Fibroblast of mammary gland (primary cell): ENCODE measurements at regions not wholly inside any gene's neighbourhood (a gene's known extent, or its start where the extent isn't known, plus 50 kb on each side); places are given as distances from the start of the nearest gene placed in this dataset.

Experiments
- DNase-seq: peaks from one replicate; pipeline ENCODE4 v3.0.0-alpha.2; 2010; ENCODE audit warnings: low read depth
- H3K4me3 ChIP-seq: 2 replicates; pipeline ENCODE4 v1.5.1; 2011; ENCODE audit warnings: low read depth, mild to moderate bottlenecking, low read length, moderate library complexity; ENCODE audit not compliant: control insufficient read depth
- TF ChIP-seq, protein P1 (sequence below): conservative IDR thresholded peaks from 2 replicates; pipeline ENCODE4 v1.5.1; 2011; ENCODE audit warnings: low read depth, low read length, inconsistent platforms; ENCODE audit not compliant: control insufficient read depth, insufficient read depth

DNA sequence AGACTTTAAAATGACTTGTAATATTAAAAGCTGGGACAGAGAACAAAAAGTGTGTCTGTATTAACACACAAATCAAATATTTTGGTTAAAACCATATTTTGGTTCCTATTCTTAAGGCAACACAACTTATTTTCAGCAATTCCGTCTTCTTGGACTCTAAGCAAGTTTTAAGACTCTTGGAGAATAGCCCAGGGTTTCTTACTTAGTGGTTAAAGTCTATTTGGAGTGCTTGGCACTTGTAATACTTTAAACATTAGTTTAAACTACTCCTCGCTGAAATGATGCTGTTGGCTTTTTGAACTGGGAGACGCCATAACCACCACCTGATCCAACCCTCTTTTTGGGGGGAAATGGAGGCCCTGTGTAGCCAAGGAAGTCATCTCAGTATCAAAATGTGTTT is 109.7 kb upstream of the GMDS start:
- DNase-seq, result no peak
- TF ChIP-seq, protein P1, sequence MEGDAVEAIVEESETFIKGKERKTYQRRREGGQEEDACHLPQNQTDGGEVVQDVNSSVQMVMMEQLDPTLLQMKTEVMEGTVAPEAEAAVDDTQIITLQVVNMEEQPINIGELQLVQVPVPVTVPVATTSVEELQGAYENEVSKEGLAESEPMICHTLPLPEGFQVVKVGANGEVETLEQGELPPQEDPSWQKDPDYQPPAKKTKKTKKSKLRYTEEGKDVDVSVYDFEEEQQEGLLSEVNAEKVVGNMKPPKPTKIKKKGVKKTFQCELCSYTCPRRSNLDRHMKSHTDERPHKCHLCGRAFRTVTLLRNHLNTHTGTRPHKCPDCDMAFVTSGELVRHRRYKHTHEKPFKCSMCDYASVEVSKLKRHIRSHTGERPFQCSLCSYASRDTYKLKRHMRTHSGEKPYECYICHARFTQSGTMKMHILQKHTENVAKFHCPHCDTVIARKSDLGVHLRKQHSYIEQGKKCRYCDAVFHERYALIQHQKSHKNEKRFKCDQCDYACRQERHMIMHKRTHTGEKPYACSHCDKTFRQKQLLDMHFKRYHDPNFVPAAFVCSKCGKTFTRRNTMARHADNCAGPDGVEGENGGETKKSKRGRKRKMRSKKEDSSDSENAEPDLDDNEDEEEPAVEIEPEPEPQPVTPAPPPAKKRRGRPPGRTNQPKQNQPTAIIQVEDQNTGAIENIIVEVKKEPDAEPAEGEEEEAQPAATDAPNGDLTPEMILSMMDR, result no peak
- no peak overlapping the region for H3K4me3 ChIP-seq

DNA sequence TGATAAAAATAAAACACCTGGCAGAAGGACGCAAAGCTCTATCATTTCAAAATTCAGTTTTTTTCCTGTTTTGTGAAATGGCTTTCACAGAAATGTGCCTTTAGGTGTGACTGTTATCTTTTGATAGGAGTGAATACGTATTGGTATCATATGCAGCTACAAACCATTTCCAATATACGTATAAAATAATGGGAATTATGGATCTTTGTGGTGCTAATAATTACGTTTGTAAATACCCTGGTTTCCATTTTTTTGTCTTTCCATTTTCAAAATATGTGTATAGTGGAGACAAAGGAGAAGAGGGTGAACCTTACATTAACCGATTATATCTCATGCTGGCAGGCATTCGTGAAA is 108.7 kb upstream of the GMDS start:
- no peak for DNase-seq
- TF ChIP-seq, protein P1, result no peak
- H3K4me3 ChIP-seq, result no peak overlapping the region

DNA sequence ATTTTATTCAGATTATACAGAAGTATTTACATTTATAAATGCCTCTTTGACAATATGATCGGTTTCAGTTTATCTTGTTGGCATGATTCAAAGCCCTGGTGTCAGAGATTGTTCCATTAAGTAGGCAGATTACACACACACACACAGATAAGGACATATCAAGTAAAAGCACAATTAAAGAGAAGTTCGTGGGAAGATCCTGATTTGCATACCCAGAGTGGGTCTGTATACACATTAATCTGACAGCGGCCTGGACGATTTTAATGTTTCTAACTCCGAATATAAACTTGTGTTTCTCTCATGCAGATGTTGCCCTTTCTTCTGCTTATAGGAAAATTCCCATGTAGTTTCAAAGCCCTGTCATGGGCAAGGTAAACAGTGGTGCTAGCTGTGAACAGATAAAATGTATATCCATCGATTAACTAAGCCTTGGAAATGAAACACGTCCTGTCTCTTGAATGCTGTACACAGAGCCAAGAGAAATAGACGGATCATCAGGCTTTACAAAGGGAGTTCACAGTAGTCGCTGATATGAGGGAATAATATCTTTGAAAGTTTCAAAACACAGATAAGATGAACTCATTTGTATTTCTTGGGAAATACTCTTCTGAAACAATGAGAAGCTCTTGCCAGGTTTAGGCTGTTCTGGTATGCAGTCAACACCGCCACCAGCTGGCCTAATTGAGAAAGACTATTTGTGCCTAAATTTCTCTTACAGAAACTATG is 108.2 kb upstream of the GMDS start:
- peak; percentile 84 for DNase-seq
- no peak overlapping the region for H3K4me3 ChIP-seq
- TF ChIP-seq, protein P1, result peak; percentile 83

DNA sequence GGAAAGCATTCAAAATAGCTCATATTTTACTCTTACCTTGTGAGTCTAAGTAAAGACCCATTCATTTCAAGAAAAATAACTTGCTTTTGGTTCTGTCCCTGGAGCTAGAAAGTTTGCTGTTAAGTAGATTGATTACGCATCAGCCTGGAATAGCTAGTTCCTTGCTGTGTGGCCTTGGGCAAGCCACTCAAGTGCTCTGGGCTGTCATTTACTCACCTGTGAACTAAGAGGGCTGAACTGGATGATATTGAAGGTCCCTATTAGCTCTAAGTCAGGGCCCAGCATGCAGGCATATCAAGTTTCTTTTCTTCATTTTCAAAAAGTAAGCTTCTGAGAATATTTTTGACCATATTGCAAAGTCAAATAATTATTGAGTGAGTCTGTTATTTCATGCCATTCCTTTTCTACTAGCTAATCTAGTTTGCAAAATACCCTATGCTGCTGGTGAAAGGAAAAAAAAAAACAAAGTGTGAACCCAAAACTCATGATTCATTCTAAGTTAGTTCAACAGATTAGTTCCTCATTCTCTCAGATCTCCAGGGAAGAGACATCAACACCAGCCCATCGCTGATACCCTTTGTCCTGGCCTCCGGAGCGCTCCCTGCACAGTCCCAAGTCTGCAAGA is 106.5 kb upstream of the GMDS start:
- TF ChIP-seq, protein P1, result no peak
- no peak overlapping the region for H3K4me3 ChIP-seq
- DNase-seq, result peak; percentile 66

DNA sequence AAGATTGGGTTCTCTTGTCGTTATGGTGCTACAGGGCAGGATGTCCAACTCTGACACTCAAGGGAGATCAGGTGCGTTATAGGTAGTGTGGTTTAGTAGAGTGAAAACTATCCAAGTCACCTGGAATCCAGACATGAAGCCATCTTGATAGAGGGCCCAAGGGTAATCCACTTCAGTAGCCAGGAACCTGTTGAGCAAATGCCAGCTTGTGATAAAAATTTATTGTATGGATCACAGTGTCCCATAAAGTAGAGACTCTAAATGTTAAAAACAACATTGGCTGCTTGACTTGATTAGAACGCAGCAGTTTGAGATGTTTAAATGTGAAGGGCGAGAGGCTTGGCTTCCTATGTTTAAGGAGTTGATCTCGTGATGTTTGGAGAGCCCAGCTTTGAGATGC is 105.7 kb upstream of the GMDS start:
- no peak for DNase-seq
- H3K4me3 ChIP-seq, result no peak overlapping the region
- TF ChIP-seq, protein P1, result no peak

DNA sequence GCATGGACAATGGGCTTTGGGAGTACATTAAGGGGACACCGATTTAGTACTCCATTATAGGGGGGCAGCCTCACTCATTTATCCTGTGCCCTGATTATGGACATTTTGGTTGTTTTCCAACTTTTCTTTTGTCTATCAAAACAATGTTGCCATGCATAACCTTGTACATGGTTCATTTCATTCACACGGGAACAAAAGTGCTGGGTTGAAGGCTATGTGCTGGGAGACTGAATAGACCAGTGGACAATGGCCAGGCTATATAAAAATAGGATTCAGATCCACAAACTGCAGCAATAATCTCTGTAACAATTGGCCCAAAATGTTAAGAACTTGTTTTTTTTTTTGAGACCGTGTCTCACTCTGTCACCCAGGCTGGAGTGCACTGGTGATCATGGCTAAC is 100.7 kb upstream of the GMDS start:
- TF ChIP-seq, protein P1, result no peak
- DNase-seq, result no peak
- H3K4me3 ChIP-seq, result no peak overlapping the region
